ENCODE measurements at regions not wholly inside any gene's neighbourhood (a gene's known extent, or its start where the extent isn't known, plus 50 kb on each side); places are given as distances from the start of the nearest gene placed in this dataset.
"Not testable (repeated sequence)": the region's sequence is repeated elsewhere in the genome, so short reads cannot be mapped to it uniquely, and the experiment has no call there.

- not testable (repeated sequence) for FAIRE-seq; DNase-seq (ENCODE audit: low spot score in 2 of 2)
Measured at GRCh38 chr22:23446194-23446593, 133.9 kb downstream of the IGLL1 start.

GRCh38 chr22:23443905-23444304 lies 136.2 kb downstream of the IGLL1 start:
- DNase-seq (ENCODE audit: low spot score in 2 of 2); FAIRE-seq: not testable (repeated sequence)

- FAIRE-seq; DNase-seq (ENCODE audit: low spot score in 2 of 2): not testable (repeated sequence)
Measured at GRCh38 chr22:23439581-23439980, 140.5 kb downstream of the IGLL1 start.

- FAIRE-seq (no peak), DNase-seq (ENCODE audit: low spot score in 2 of 2) (no peak)
Measured at GRCh38 chr22:23438216-23438615, 141.9 kb downstream of the IGLL1 start.

- DNase-seq (ENCODE audit: low spot score in 2 of 2) (no peak), FAIRE-seq (no peak)
Measured at GRCh38 chr22:23437779-23438178, 142.3 kb downstream of the IGLL1 start.

GRCh38 chr22:23437107-23437395 lies 143.0 kb downstream of the IGLL1 start:
- FAIRE-seq; DNase-seq (ENCODE audit: low spot score in 2 of 2): not testable (repeated sequence)

GRCh38 chr22:23436354-23437106 lies 143.6 kb downstream of the IGLL1 start:
- DNase-seq (ENCODE audit: low spot score in 2 of 2); FAIRE-seq: not testable (repeated sequence)

- not testable (repeated sequence) for FAIRE-seq; DNase-seq (ENCODE audit: low spot score in 2 of 2)
Measured at GRCh38 chr22:23435186-23435585, 144.9 kb downstream of the IGLL1 start.

GRCh38 chr22:23434198-23434830 lies 145.8 kb downstream of the IGLL1 start:
- not testable (repeated sequence) for DNase-seq (ENCODE audit: low spot score in 2 of 2); FAIRE-seq

GRCh38 chr22:23433127-23434005 lies 146.7 kb downstream of the IGLL1 start:
- not testable (repeated sequence) for DNase-seq (ENCODE audit: low spot score in 2 of 2); FAIRE-seq

- not testable (repeated sequence) for FAIRE-seq; DNase-seq (ENCODE audit: low spot score in 2 of 2)
Measured at GRCh38 chr22:23432719-23433118, 147.4 kb downstream of the IGLL1 start.

- no peak for FAIRE-seq
- no peak for DNase-seq (ENCODE audit: low spot score in 2 of 2)
Measured at GRCh38 chr22:23431337-23432072, 148.6 kb downstream of the IGLL1 start.

GRCh38 chr22:23424551-23425068 lies 155.5 kb downstream of the IGLL1 start:
- DNase-seq (ENCODE audit: low spot score in 2 of 2); FAIRE-seq: not testable (repeated sequence)

GRCh38 chr22:23424031-23424430 lies 156.1 kb downstream of the IGLL1 start:
- FAIRE-seq (no peak), DNase-seq (ENCODE audit: low spot score in 2 of 2) (no peak)

GRCh38 chr22:23422281-23422680 lies 157.8 kb downstream of the IGLL1 start:
- not testable (repeated sequence) for DNase-seq (ENCODE audit: low spot score in 2 of 2); FAIRE-seq

GRCh38 chr22:23421300-23421699 lies 158.8 kb downstream of the IGLL1 start:
- DNase-seq (ENCODE audit: low spot score in 2 of 2); FAIRE-seq: not testable (repeated sequence)

- FAIRE-seq = no peak
Measured at GRCh38 chr22:23419931-23420330, 160.2 kb downstream of the IGLL1 start.

GRCh38 chr22:23419171-23419570 lies 160.9 kb downstream of the IGLL1 start:
- DNase-seq (ENCODE audit: low spot score in 2 of 2) (no peak), FAIRE-seq (no peak)

More at GRCh38 chr22:23419931-23420330, 160.2 kb downstream of the IGLL1 start:
- DNase-seq (ENCODE audit: low spot score in 2 of 2) = no peak

GRCh38 chr22:23418159-23418788 lies 161.8 kb downstream of the IGLL1 start:
- FAIRE-seq (no peak), DNase-seq (ENCODE audit: low spot score in 2 of 2) (no peak)

Measured in frontal cortex (tissue), 3 donors.